ENCODE measurements at regions not wholly inside any gene's neighbourhood (a gene's known extent, or its start where the extent isn't known, plus 50 kb on each side); places are given as distances from the start of the nearest gene placed in this dataset.
"Not testable (repeated sequence)": the region's sequence is repeated elsewhere in the genome, so short reads cannot be mapped to it uniquely, and the experiment has no call there.

DNA sequence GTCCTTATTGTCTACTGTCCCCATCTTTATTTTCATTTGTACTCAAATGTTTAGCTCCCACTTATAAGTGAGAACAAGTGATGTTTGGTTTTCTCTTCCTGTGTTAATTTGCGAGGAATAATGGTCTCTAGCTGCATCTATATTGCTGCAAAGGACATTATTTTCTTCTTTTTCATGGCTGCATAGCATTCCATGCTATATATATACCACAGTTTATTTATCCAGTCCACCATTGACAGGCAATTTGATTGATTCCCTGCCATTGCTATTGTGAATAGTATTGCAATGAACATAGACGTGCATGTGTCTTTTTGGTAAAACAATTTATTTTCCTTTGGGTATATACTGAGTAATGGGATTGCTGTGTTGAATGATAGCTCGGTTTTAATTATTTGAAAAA is 1545.8 kb upstream of the RAG2 start:
- in situ Hi-C loops (cut with MboI; ENCODE audit: low sequenced_read_pairs): no loop called here
- no peak overlapping the region for H3K4me3 ChIP-seq
- no peaks in the 10 kb centered on the region for H3K4me1 ChIP-seq
- no peak for DNase-seq (ENCODE audit: low spot score in 2 of 2)
- no peaks in the 10 kb centered on the region for H3K27me3 ChIP-seq (ENCODE audit: low read depth)
- no peaks in the 10 kb centered on the region for H3K36me3 ChIP-seq (replicated peaks)
- H3K9me3 ChIP-seq: no peaks in the 10 kb centered on the region

DNA sequence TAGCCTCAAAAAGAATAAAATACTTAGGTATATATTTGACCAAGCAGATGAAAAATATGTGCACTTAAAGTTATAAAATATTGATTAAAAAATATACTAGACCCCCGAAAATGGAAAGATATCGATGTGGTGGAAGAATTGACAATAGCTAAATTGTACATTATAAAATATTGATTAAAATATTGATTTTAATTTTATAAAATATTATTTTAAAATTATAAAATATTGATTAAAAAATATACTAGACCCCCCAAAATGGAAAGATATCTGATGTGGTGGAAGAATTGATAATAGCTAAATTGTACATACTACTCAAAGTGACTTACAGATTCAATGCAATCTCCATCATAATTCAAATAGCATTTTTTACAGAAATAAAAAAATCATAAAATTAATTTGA is 1540.9 kb upstream of the RAG2 start:
- no peaks in the 10 kb centered on the region for H3K27me3 ChIP-seq (ENCODE audit: low read depth)
- in situ Hi-C loops (cut with MboI; ENCODE audit: low sequenced_read_pairs): no loop called here
- no peak for DNase-seq (ENCODE audit: low spot score in 2 of 2)

DNA sequence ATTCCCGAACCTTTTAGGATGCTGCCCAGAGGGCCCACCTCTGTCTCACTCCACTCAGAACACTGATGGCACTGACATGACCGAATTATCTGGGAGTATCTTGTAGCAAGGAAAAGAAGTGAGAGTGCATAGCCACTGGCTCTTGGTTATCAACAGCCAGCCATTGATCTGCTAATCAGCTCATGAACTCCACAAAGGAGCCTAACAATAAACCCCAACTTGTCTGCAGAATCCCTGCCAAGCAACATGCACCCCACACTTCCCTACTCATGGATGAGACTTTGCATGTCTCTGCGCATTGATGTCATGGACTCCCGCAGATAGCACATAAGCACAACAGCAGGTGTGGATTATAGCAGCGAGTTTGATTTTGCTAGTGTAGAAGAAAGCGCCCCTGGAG is 1538.9 kb upstream of the RAG2 start:
- Histone ChIP-seq H3K9me3 (no peaks in the 10 kb centered on the region), H3K36me3 (replicated peaks) (no peaks in the 10 kb centered on the region), H3K4me3 (no peak overlapping the region), H3K27me3 (ENCODE audit: low read depth) (no peaks in the 10 kb centered on the region), H3K4me1 (no peaks in the 10 kb centered on the region)
- no peak for DNase-seq (ENCODE audit: low spot score in 2 of 2)
- in situ Hi-C loops (cut with MboI; ENCODE audit: low sequenced_read_pairs): no loop called here

More for the DNA sequence above, 1540.9 kb upstream of the RAG2 start:
- H3K9me3 ChIP-seq: no peaks in the 10 kb centered on the region
- no peak overlapping the region for H3K4me3 ChIP-seq
- no peaks in the 10 kb centered on the region for H3K36me3 ChIP-seq (replicated peaks)
- no peaks in the 10 kb centered on the region for H3K4me1 ChIP-seq

DNA sequence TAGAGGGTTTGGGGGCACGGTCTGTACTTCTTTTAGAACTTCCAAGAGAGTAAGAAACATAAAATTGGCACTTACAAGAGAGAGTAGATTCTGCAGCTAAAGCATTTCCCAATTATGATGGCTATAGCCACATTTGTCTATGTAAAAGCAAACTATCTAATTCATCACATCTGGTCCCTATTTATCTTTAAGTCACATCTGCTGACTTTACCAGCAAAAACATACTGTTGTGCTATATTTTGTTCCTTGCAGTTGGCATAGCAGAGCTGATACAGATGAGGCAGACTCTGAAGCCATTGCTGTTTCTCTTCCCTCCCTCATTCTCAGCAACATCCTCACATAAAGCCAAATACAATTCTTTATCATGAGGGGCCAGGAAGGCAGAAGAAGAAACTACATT is 1533.5 kb upstream of the RAG2 start:
- H3K36me3 ChIP-seq (replicated peaks): no peaks in the 10 kb centered on the region
- in situ Hi-C loops (cut with MboI; ENCODE audit: low sequenced_read_pairs): no loop called here
- no peak overlapping the region for H3K4me3 ChIP-seq
- H3K9me3 ChIP-seq: no peaks in the 10 kb centered on the region
- peaks cover 10% of the 10 kb centered on the region for H3K4me1 ChIP-seq
- H3K27me3 ChIP-seq (ENCODE audit: low read depth): no peaks in the 10 kb centered on the region
- no peak for DNase-seq (ENCODE audit: low spot score in 2 of 2)

DNA sequence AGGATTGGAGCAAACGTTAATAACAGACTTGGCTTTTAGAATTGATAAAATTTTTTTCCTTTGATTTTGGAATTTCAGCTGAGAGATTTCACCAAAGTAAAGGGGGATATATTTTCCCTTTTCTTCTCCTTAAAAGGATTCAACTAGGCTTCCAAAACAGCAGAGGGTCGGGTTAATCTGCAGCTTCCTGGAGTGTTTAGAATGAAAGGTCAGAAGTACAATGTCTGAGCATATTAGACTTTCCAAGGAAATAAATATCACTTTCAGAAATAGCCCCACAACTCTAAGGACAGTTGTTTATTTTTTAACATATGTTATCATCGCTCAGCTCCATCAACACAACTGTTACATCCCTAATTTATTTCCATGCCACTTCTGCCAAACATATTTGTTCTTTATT is 1532.9 kb upstream of the RAG2 start:
- in situ Hi-C loops (cut with MboI; ENCODE audit: low sequenced_read_pairs): no loop called here
- no peak for DNase-seq (ENCODE audit: low spot score in 2 of 2)
- Histone ChIP-seq H3K27me3 (ENCODE audit: low read depth) (no peaks in the 10 kb centered on the region), H3K4me1 (peaks cover 10% of the 10 kb centered on the region), H3K4me3 (no peak overlapping the region), H3K9me3 (no peaks in the 10 kb centered on the region), H3K36me3 (replicated peaks) (no peaks in the 10 kb centered on the region)

DNA sequence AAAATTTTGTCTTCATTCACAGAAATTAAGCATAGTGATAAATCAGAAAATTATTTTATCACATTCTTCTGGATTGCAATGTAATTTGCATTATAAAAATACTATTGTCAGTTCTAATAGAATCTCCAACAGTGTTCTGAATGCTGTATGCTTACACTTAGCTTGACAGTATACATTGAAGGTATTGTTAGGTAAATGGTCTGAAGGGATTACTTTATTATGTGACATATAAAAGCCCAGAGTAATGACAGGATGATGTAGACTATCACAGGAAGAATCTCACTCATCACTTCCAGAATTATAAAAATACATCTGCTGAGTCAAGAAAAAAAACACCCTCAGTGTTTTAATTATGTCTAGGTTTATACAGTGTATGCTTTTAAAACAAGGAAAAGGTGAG is 1532.5 kb upstream of the RAG2 start:
- H3K4me3 ChIP-seq: no peak overlapping the region
- H3K27me3 ChIP-seq (ENCODE audit: low read depth): no peaks in the 10 kb centered on the region
- H3K4me1 ChIP-seq: peaks cover 10% of the 10 kb centered on the region
- H3K36me3 ChIP-seq (replicated peaks): no peaks in the 10 kb centered on the region
- H3K9me3 ChIP-seq: no peaks in the 10 kb centered on the region
- DNase-seq (ENCODE audit: low spot score in 2 of 2): peak in 1 of 2 experiments; percentile 81
- in situ Hi-C loops (cut with MboI; ENCODE audit: low sequenced_read_pairs): no loop called here

DNA sequence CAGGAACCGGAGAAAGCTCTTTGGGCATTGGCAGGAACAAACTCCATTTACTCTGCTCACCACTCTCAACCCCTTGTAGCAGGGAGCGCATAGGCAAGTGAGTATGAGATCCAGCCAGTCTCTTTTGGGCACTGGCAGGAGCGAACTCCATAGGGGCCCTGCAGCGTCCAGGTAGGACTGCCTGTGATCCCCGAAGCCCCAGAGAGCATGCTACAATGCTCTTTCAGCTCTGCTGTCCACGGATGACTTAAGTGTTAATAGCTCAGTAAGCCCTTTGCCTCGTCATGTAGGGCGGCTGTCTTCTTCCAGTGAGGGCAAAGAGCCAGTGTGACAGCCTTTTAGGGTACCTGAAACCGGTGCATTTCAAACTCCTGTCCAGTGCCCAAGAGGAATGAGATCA is 1525.6 kb upstream of the RAG2 start:
- no peaks in the 10 kb centered on the region for H3K27me3 ChIP-seq (ENCODE audit: low read depth)
- DNase-seq (ENCODE audit: low spot score in 2 of 2): no peak
- in situ Hi-C loops (cut with MboI; ENCODE audit: low sequenced_read_pairs): no loop called here
- H3K4me1 ChIP-seq: no peaks in the 10 kb centered on the region
- no peaks in the 10 kb centered on the region for H3K9me3 ChIP-seq
- no peak overlapping the region for H3K4me3 ChIP-seq
- H3K36me3 ChIP-seq (replicated peaks): no peaks in the 10 kb centered on the region

DNA sequence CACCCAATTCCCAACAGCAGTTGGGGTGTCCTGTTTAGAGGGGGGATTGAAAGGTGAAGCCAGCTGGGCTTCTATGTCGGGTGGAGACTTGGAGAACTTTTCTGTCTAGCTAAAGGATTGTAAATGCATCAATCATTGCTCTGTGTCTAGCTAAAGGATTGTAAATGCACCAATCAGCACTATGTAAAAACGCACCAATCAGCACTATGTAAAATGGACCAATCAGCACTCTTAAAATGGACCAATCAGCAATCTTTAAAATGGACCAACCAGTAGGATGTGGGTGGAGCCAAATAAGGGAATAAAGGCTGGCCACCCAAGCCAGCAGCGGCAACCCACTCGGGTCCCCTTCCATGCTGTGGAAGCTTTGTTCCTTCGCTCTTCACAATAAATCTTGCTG is 1518.6 kb upstream of the RAG2 start:
- in situ Hi-C loops (cut with MboI; ENCODE audit: low sequenced_read_pairs); H3K36me3 ChIP-seq (replicated peaks); H3K4me3 ChIP-seq; H3K4me1 ChIP-seq; H3K27me3 ChIP-seq (ENCODE audit: low read depth); H3K9me3 ChIP-seq; DNase-seq (ENCODE audit: low spot score in 2 of 2): not testable (repeated sequence)

DNA sequence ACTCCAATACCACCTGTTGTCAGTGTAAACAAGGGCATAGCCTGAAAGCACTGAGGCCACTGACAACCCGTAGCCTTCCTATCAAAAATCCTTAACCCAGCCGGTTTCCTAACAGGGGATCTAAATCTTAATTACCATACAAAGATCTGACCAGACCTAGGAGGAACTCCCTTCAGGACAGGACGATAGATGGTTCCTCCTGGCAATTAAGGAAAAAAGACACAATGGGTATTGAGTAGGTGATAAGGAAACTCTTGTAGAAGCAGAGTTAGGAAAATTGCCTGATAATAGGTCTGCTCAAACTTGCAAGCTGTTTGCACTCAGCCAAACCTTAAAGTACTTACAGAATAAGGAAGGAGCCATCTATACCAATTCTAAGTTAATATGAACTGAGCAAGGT is 1517.3 kb upstream of the RAG2 start:
- DNase-seq (ENCODE audit: low spot score in 2 of 2); in situ Hi-C loops (cut with MboI; ENCODE audit: low sequenced_read_pairs); H3K27me3 ChIP-seq (ENCODE audit: low read depth): not testable (repeated sequence)

DNA sequence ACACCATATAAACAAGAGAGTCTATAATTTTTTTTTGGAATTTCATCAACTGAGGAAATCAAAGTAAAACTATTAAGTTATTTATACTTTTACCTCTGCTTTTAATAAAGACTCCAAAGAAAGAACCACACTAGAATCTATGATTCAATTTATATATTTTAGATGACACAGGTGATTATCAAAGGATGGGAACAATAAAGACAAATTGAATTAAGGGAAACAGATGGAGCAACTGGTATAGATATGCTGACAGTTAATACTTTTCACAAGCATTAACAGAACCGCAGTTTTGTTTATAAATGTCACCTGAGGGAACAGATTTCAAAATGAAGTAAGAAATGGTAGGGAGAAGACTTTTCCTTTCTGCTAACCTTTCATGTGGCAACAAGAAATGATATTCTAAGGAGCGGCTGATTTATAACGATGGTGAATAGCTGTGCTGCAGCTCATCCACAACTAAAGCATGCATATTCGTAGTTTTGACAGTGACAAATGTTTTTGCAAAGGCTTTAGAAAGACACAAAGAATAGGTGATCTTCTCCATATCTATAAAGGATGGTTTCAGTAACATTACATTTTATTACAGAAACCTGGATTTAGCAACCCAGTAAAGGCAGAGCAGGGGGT is 1502.9 kb upstream of the RAG2 start:
- no peaks in the 10 kb centered on the region for H3K9me3 ChIP-seq
- no peaks in the 10 kb centered on the region for H3K27me3 ChIP-seq (ENCODE audit: low read depth)
- no peaks in the 10 kb centered on the region for H3K36me3 ChIP-seq (replicated peaks)
- in situ Hi-C loops (cut with MboI; ENCODE audit: low sequenced_read_pairs): no loop called here
- DNase-seq (ENCODE audit: low spot score in 2 of 2): no peak
- no peak overlapping the region for H3K4me3 ChIP-seq
- H3K4me1 ChIP-seq: no peaks in the 10 kb centered on the region

More for the DNA sequence above, 1517.3 kb upstream of the RAG2 start:
- not testable (repeated sequence) for H3K4me1 ChIP-seq; H3K36me3 ChIP-seq (replicated peaks); H3K4me3 ChIP-seq; H3K9me3 ChIP-seq

DNA sequence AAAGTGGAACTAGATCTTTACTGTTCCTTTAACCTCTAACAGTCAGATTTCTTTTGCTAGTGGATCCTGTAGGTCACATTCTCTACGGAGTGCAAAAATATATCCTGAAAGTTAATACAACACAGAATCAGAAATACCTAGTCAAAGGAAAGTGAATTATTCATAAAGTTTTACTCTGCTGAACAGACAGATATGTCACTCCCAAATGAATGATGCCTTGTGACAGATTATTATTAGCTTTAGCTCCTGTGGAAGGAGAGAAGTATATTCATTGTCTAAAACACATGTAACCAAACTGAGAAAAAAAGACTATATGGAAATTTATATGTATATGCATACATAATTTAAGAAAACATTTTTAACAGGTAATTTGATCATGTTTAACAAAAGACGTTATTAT is 1497.2 kb upstream of the RAG2 start:
- no peaks in the 10 kb centered on the region for H3K9me3 ChIP-seq
- in situ Hi-C loops (cut with MboI; ENCODE audit: low sequenced_read_pairs): no loop called here
- DNase-seq (ENCODE audit: low spot score in 2 of 2): no peak
- H3K4me3 ChIP-seq: no peak overlapping the region
- no peaks in the 10 kb centered on the region for H3K4me1 ChIP-seq
- no peaks in the 10 kb centered on the region for H3K36me3 ChIP-seq (replicated peaks)
- H3K27me3 ChIP-seq (ENCODE audit: low read depth): no peaks in the 10 kb centered on the region

DNA sequence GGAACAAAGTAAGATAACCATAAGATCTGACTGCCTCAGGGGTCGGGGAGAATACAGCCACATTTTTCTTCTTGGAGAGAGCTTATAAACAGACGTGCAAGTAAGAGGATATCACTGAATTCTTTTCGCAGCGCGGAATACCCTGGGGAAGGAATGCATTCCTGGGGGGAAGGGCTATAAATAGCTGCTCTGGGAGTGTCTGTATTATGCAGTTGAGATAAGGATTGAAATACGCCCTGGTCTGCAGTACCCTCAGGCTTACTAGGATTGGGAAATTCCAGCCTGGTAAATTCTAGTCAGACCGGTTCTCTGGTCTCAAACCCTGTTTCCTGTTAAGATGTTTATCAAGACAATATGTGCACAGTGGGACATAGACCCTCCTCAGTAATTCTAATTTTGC is 1491.7 kb upstream of the RAG2 start:
- Histone ChIP-seq H3K4me1 (no peaks in the 10 kb centered on the region), H3K4me3 (no peak overlapping the region), H3K36me3 (replicated peaks) (no peaks in the 10 kb centered on the region), H3K9me3 (no peaks in the 10 kb centered on the region), H3K27me3 (ENCODE audit: low read depth) (no peaks in the 10 kb centered on the region)
- in situ Hi-C loops (cut with MboI; ENCODE audit: low sequenced_read_pairs): no loop called here
- no peak for DNase-seq (ENCODE audit: low spot score in 2 of 2)

DNA sequence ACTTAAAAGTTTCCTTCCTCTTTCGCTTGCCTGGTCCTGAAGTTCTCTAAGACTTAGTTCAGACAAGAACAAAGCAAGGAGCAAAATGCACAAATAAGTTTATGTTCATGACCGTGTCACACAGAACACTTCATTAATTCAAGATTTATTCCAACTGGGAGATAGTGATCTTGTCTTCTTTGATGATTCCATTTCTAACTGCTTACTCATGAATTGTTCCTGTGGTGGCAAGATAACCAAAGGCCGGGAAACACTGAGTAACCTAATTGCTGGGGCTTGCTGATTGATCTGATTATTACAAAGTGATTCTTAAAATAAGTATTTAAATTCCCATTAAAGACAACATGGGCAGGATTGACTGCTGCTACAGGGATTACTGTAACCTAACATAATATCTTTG is 1462.9 kb upstream of the RAG2 start:
- Histone ChIP-seq H3K9me3 (no peaks in the 10 kb centered on the region), H3K4me3 (no peak overlapping the region), H3K36me3 (replicated peaks) (no peaks in the 10 kb centered on the region), H3K27me3 (ENCODE audit: low read depth) (no peaks in the 10 kb centered on the region), H3K4me1 (peaks cover 3% of the 10 kb centered on the region)
- no peak for DNase-seq (ENCODE audit: low spot score in 2 of 2)
- in situ Hi-C loops (cut with MboI; ENCODE audit: low sequenced_read_pairs): no loop called here

DNA sequence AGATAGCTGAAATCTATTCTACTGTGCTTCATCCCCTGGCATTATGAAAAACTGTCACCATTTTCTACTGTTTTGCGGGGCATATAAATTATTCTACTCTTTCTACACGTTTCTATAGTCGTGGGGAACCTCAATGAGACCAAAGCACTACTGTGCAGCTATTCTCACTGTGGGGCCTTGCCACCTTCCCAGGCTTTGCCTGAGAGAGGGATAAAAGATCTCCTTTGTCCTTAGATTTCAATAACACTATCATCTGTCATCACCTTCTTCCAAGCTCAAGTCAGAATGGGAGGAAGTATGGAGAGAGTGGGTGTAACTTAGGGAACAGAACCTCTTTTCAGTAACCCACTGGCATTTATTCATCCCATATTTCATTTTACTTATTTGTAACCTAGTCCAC is 1462.1 kb upstream of the RAG2 start:
- H3K36me3 ChIP-seq (replicated peaks): no peaks in the 10 kb centered on the region
- H3K4me3 ChIP-seq: no peak overlapping the region
- in situ Hi-C loops (cut with MboI; ENCODE audit: low sequenced_read_pairs): no loop called here
- H3K27me3 ChIP-seq (ENCODE audit: low read depth): no peaks in the 10 kb centered on the region
- no peaks in the 10 kb centered on the region for H3K9me3 ChIP-seq
- DNase-seq (ENCODE audit: low spot score in 2 of 2): peak; percentile 43 to 64
- H3K4me1 ChIP-seq: peaks cover 3% of the 10 kb centered on the region

DNA sequence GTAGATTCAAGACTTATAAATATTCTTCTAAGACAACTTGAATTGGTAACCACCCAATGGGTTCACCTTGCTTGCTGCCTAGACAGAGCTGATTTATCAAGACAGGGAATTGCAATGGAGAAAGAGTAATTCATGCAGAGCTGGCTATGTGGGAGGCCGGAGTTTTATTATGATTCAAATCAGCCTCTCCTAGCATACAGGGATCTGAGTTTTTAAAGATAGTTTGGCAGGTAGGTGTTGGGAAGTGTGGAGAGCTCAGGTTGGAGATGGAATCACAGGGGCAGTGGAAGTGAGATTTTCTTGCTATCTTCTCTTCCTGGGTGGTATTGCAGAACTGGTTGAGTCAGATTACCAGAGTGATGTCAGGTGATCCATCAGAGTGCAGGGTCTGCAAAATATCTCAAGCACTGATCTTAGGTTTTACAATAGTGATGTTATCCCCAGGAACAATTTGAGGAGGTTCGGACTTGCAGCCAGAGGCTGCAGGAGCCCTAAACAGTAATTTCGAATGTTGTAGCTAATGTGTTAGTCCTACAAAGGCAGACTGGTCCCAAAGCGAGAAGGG is 1448.6 kb upstream of the RAG2 start:
- Histone ChIP-seq H3K36me3 (replicated peaks) (no peaks in the 10 kb centered on the region), H3K9me3 (no peaks in the 10 kb centered on the region), H3K4me1 (no peaks in the 10 kb centered on the region), H3K4me3 (no peak overlapping the region), H3K27me3 (ENCODE audit: low read depth) (no peaks in the 10 kb centered on the region)
- DNase-seq (ENCODE audit: low spot score in 2 of 2): no peak
- in situ Hi-C loops (cut with MboI; ENCODE audit: low sequenced_read_pairs): no loop called here

Measured in HAP-1 (cell line).